HepG2 (cell line): ENCODE measurements at regions not wholly inside any gene's neighbourhood (a gene's known extent, or its start where the extent isn't known, plus 50 kb on each side); places are given as distances from the start of the nearest gene placed in this dataset.

Source experiments
- ATAC-seq: fragments of 200-7000 bp; cut with Tn5 transposase; 3 replicates; pipeline ENCODE4 v1.9.1; 2020; ENCODE audit warnings: mild to moderate bottlenecking, moderate library complexity
- BruUV-seq: library from RNA; stranded (reverse); fragments of 400-500 nt; replicated peaks from 2 replicates; lab custom pipeline; 2021; lab: Mats Ljungman, UMichigan
- CTCF ChIA-PET: fragments of 300-600 bp; formaldehyde crosslinking; extraction: SDS; loops from one replicate; lab custom pipeline; 2021; ENCODE audit warnings: low total read pairs, inconsistent platforms, low intra/inter-chr PET ratio; lab: Yijun Ruan, JAX
- POLR2A ChIA-PET: fragments of 350-600 bp; sonication (Branson Sonifier 250); formaldehyde crosslinking; loops from one replicate; lab custom pipeline; 2020; ENCODE audit warnings: antibody characterized with exemption, inconsistent platforms; lab: Yijun Ruan, JAX
- DNase-seq: peaks from one replicate; pipeline ENCODE4 v3.0.0-alpha.2; 2015; ENCODE audit warnings: low spot score
- FAIRE-seq: peaks from 3 replicates; lab custom pipeline; 2011; peaks lifted over from hg19 to GRCh38; lab: Jason Lieb, UNC
- H2AFZ ChIP-seq: one replicate; pipeline ENCODE4 v1.6.1; 2011; ENCODE audit warnings: low read length, inconsistent platforms
- H3K27ac ChIP-seq: fragments of 300-600 bp; 3 replicates; pipeline ENCODE4 v1.8.0; 2011; ENCODE audit warnings: mixed run types, mild to moderate bottlenecking, mixed read lengths, low read length, inconsistent platforms; ENCODE audit not compliant: insufficient read depth; ENCODE audit errors: extremely low read length
- H3K27me3 ChIP-seq, 2 experiments: fragments of 200-600 bp in 1 of 2; 2 replicates in 1 of 2; 3 replicates in 1 of 2; pipeline versions ENCODE4 v1.6.0 to v1.8.0; 2011; ENCODE audit warnings: low read length in 2 of 2, mild to moderate bottlenecking in 2 of 2, moderate library complexity in 2 of 2, inconsistent platforms in 1 of 2; ENCODE audit not compliant: insufficient read depth in 2 of 2, control insufficient read depth in 1 of 2
- H3K36me3 ChIP-seq, 2 experiments: fragments of 200-600 bp in 1 of 2; replicated peaks in 1 of 2; 2 replicates in 1 of 2; 3 replicates in 1 of 2; pipeline versions ENCODE4 v1.5.1 to v1.8.0; 2011; ENCODE audit warnings: low read length in 2 of 2, inconsistent platforms in 1 of 2; ENCODE audit not compliant: insufficient read depth in 2 of 2, control insufficient read depth in 1 of 2
- H3K4me1 ChIP-seq: 2 replicates; pipeline ENCODE4 v1.5.1; 2012; ENCODE audit warnings: low read length, inconsistent platforms; ENCODE audit not compliant: insufficient read depth
- H3K4me2 ChIP-seq: 2 replicates; pipeline ENCODE4 v1.6.0; 2011; ENCODE audit warnings: low read depth, low read length, inconsistent platforms
- H3K4me3 ChIP-seq, 3 experiments: fragments of 200-600 bp in 1 of 3; sonication (generic), shearing (Covaris generic) in 1 of 3; replicated peaks in 1 of 3; 2 replicates each; pipeline ENCODE4 v1.5.1; 2011 to 2016; ENCODE audit warnings: low read length in 3 of 3, inconsistent platforms in 2 of 3, low read depth in 2 of 3, mild to moderate bottlenecking in 2 of 3, control low read depth in 1 of 3, mixed read lengths in 1 of 3; ENCODE audit not compliant: insufficient read depth in 1 of 3
- H3K79me2 ChIP-seq: one replicate; pipeline ENCODE4 v1.6.1; 2011; ENCODE audit warnings: low read length, inconsistent platforms; ENCODE audit not compliant: insufficient read depth
- H3K9ac ChIP-seq: 2 replicates; pipeline ENCODE4 v1.6.0; 2011; ENCODE audit warnings: mild to moderate bottlenecking, low read depth, low read length, inconsistent platforms; ENCODE audit not compliant: insufficient read depth
- H3K9me3 ChIP-seq: 2 replicates; pipeline ENCODE4 v1.5.1; 2012; ENCODE audit warnings: mild to moderate bottlenecking, low read length
- H4K20me1 ChIP-seq: 2 replicates; pipeline ENCODE4 v1.6.0; 2011; ENCODE audit warnings: inconsistent platforms, mild to moderate bottlenecking, low read length, moderate library complexity; ENCODE audit not compliant: insufficient read depth
- E2F5 ChIP-seq: sonication (generic); formaldehyde crosslinking; conservative IDR thresholded peaks from 2 replicates; pipeline ENCODE4 v1.4.0; 2020; ENCODE audit warnings: missing genetic modification reagents
- HIC2 ChIP-seq: sonication (generic); formaldehyde crosslinking; IDR thresholded peaks from 2 replicates; pipeline ENCODE4 v1.9.0; 2022; ENCODE audit warnings: low read depth, missing genetic modification reagents
- MIER2 ChIP-seq: IDR thresholded peaks from 2 replicates; pipeline ENCODE4 v1.6.1; 2016; ENCODE audit warnings: missing biosample characterization, missing genetic modification reagents
- SP5 ChIP-seq: IDR thresholded peaks from 2 replicates; pipeline ENCODE4 v1.6.1; 2016; ENCODE audit warnings: low read depth, borderline replicate concordance
- ZNF407 ChIP-seq: sonication (generic); formaldehyde crosslinking; IDR thresholded peaks from one replicate; pipeline ENCODE4 v1.5.1; 2020; ENCODE audit warnings: mild to moderate bottlenecking, missing genetic modification reagents; ENCODE audit errors: not compliant biosample characterization
- ZNF607 ChIP-seq: sonication (generic); formaldehyde crosslinking; IDR thresholded peaks from 2 replicates; pipeline ENCODE4 v1.5.1; 2020; ENCODE audit warnings: missing genetic modification reagents, mild to moderate bottlenecking, borderline replicate concordance
- ZNF687 ChIP-seq: sonication (generic); formaldehyde crosslinking; IDR thresholded peaks from 2 replicates; pipeline ENCODE4 v1.5.1; 2020; ENCODE audit warnings: mild to moderate bottlenecking, missing genetic modification reagents, moderate library complexity
- ZNF83 ChIP-seq: sonication (generic); formaldehyde crosslinking; IDR thresholded peaks from 2 replicates; pipeline ENCODE4 v1.4.0; 2020; ENCODE audit warnings: missing genetic modification reagents, mild to moderate bottlenecking, borderline replicate concordance
- WGBS: methylation state at CpG from one replicate; pipeline ENCODE4 v1.1.6; 2017; ENCODE audit warnings: low lambda C conversion rate; 5-methylcytosine and 5-hydroxymethylcytosine counted together
- in situ Hi-C: cut with HindIII; loops from 2 replicates; pipeline ENCODE4 v1.10.0; 2017; ENCODE audit warnings: low pct_unique_long_range_greater_than_20kb; ENCODE audit not compliant: extremely low pct_ligation_motif_present
- intact Hi-C: fragments of 100-400 bp; cut with micrococcal nuclease; formaldehyde crosslinking; loops from one replicate; pipeline ENCODE4 v1.10.0; 2022; ENCODE audit not compliant: unreplicated experiment

GRCh38 chr3:68103811-68104210 is 449.4 kb upstream of the SUCLG2 start (continued):
- TF ChIP-seq ZNF687 (CRISPR knock-in tag) = no peak
- TF ChIP-seq MIER2 (CRISPR knock-in tag) = no peak
- no peak for TF ChIP-seq E2F5 (CRISPR knock-in tag)
- no peak for TF ChIP-seq ZNF83

- Histone ChIP-seq H3K9me3 (no peaks in the 10 kb centered on the region), H4K20me1 (no peaks in the 10 kb centered on the region), H3K27ac (no peak overlapping the region), H3K4me3 (no peak overlapping the region), H2AFZ (no peak overlapping the region), H3K4me2 (no peak overlapping the region), H3K9ac (no peak overlapping the region), H3K27me3 (no peaks in the 10 kb centered on the region), H3K79me2 (no peaks in the 10 kb centered on the region), H3K4me1 (no peaks in the 10 kb centered on the region), H3K36me3 (no peaks in the 10 kb centered on the region)
- intact Hi-C loops = no loop called here
- ChIA-PET CTCF (no interaction called here), POLR2A (no interaction called here)
- no TSS peak for BruUV-seq
- ATAC-seq (no peak), DNase-seq (no peak), FAIRE-seq (no peak)
- in situ Hi-C loops = no loop called here
- WGBS = 6% methylated on average over 1 of the region's 1 CpG
- TF ChIP-seq HIC2 (CRISPR knock-in tag) (no peak), SP5 (no peak), ZNF407 (CRISPR knock-in tag) (no peak), ZNF607 (CRISPR knock-in tag) (no peak)
Observed at GRCh38 chr3:68090571-68090970, 436.2 kb upstream of the SUCLG2 start.
